ENCODE measurements at regions not wholly inside any gene's neighbourhood (a gene's known extent, or its start where the extent isn't known, plus 50 kb on each side); places are given as distances from the start of the nearest gene placed in this dataset.

- TF ChIP-seq CREM (CRISPR knock-in tag; IDR thresholded peaks at IDR 0.05), result no peak
- no peak for TF ChIP-seq ATF2 (CRISPR knock-in tag; IDR thresholded peaks at IDR 0.05; ENCODE audit: borderline replicate concordance, low read depth)
- no peak for TF ChIP-seq PRDM15 (CRISPR knock-in tag; IDR thresholded peaks at IDR 0.05)
- no peak for TF ChIP-seq IRF1 (CRISPR knock-in tag; IDR thresholded peaks at IDR 0.05)
- TF ChIP-seq STAT6 (CRISPR knock-in tag; conservative IDR thresholded peaks at IDR 0.05; ENCODE audit: low read depth), result no peak
- no peak for TF ChIP-seq NFE2L1 (CRISPR knock-in tag; IDR thresholded peaks at IDR 0.05)
- no peak for TF ChIP-seq CTCF (IDR thresholded peaks at IDR 0.05)
Observed at GRCh38 chr13:75226733-75227435, 255.1 kb downstream of the TBC1D4 start (continued).

GRCh38 chr13:75226092-75226491 is 255.9 kb downstream of the TBC1D4 start:
- CTCF ChIA-PET, result interaction anchor here (0.9 kb wide), 1 partner anchor 32 kb away, joined by 3 read pairs; no protein-coding TSS in a partner anchor
- no peak overlapping the region for H3K27ac Mint-ChIP-seq
- POLR2A ChIA-PET, result no interaction called here
- ATAC-seq (peak; percentile 98), DNase-seq (ENCODE audit: low spot score) (peak; percentile 55)
- peaks cover 10% of the 10 kb centered on the region for H3K4me1 Mint-ChIP-seq
- H3K4me3 Mint-ChIP-seq, result no peak overlapping the region
- H3K36me3 Mint-ChIP-seq, result no peaks in the 10 kb centered on the region
- H3K27me3 Mint-ChIP-seq (ENCODE audit: low read depth), result no peaks in the 10 kb centered on the region; the same call in 1 of the 2 replicates
- no peaks in the 10 kb centered on the region for H3K9me3 Mint-ChIP-seq
- no peak for TF ChIP-seq ZNF396 (CRISPR knock-in tag; IDR thresholded peaks at IDR 0.05; ENCODE audit: borderline replicate concordance)
- TF ChIP-seq ZNF512 (CRISPR knock-in tag; IDR thresholded peaks at IDR 0.05; ENCODE audit: borderline replicate concordance), result no peak
- no peak for TF ChIP-seq ZNF416 (CRISPR knock-in tag; IDR thresholded peaks at IDR 0.05)
- TF ChIP-seq NR2C2 (CRISPR knock-in tag; IDR thresholded peaks at IDR 0.05), result no peak
- TF ChIP-seq ZNF121 (CRISPR knock-in tag; IDR thresholded peaks at IDR 0.05), result no peak
- no peak for TF ChIP-seq MAX (CRISPR knock-in tag; IDR thresholded peaks at IDR 0.05)
- no peak for TF ChIP-seq IRF2 (CRISPR knock-in tag; IDR thresholded peaks at IDR 0.05; ENCODE audit: borderline replicate concordance, low read depth)
- no peak for TF ChIP-seq FOXJ3 (CRISPR knock-in tag; IDR thresholded peaks at IDR 0.05; ENCODE audit: borderline replicate concordance)
- no peak for TF ChIP-seq ZSCAN18 (CRISPR knock-in tag; IDR thresholded peaks at IDR 0.05)
- TF ChIP-seq EMX1 (CRISPR knock-in tag; IDR thresholded peaks at IDR 0.05), result no peak
- no peak for TF ChIP-seq IRF1 (CRISPR knock-in tag; IDR thresholded peaks at IDR 0.05)
- TF ChIP-seq ATF1 (CRISPR knock-in tag; IDR thresholded peaks at IDR 0.05), result no peak

All from WTC11 (cell line).